ENCODE measurements at regions not wholly inside any gene's neighbourhood (a gene's known extent, or its start where the extent isn't known, plus 50 kb on each side); places are given as distances from the start of the nearest gene placed in this dataset.

DNA sequence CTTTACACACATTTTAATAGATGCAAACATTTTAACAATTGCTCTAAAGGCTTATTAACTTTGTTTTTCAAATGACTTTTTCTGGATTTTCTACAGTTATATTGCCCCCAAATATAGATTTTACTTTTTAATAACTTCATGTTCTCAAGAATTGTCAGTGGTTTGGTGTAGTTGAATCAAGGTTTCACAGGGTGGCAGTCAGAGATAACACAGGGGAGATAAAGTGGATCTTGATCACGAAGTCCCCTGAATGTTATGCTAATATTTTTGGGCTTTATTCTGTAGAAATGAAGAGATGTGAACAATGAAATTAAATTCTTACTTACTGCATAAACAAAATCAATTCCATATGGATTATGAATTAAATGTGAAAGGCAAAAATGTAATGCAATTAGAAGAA is 248.1 kb downstream of the AEBP2 start:
- no peak for TF ChIP-seq YY1 (IDR thresholded peaks at IDR 0.05; ENCODE audit: low read depth)
- no peak for TF ChIP-seq TAF1 (IDR thresholded peaks at IDR 0.05; ENCODE audit: low read depth)
- no peak for TF ChIP-seq EGR1 (IDR thresholded peaks at IDR 0.05)
- no peak for TF ChIP-seq EP300 (IDR thresholded peaks at IDR 0.05; ENCODE audit: borderline replicate concordance)
- TF ChIP-seq, protein P1, sequence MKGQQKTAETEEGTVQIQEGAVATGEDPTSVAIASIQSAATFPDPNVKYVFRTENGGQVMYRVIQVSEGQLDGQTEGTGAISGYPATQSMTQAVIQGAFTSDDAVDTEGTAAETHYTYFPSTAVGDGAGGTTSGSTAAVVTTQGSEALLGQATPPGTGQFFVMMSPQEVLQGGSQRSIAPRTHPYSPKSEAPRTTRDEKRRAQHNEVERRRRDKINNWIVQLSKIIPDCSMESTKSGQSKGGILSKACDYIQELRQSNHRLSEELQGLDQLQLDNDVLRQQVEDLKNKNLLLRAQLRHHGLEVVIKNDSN (IDR thresholded peaks at IDR 0.05), result no peak
- TF ChIP-seq, protein P2, sequence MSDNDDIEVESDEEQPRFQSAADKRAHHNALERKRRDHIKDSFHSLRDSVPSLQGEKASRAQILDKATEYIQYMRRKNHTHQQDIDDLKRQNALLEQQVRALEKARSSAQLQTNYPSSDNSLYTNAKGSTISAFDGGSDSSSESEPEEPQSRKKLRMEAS (IDR thresholded peaks at IDR 0.05), result no peak
